Left ventricle myocardium inferior (tissue), 1 donor: ENCODE measurements at regions not wholly inside any gene's neighbourhood (a gene's known extent, or its start where the extent isn't known, plus 50 kb on each side); places are given as distances from the start of the nearest gene placed in this dataset.

Experiments used
- DNase-seq: peaks from one replicate; pipeline ENCODE4 v3.0.0-alpha.2; 2020
- H3K27ac ChIP-seq: fragments of 200-600 bp; replicated peaks from 2 replicates; pipeline ENCODE4 v1.8.0; 2021
- H3K27me3 ChIP-seq: fragments of 200-600 bp; 2 replicates; pipeline ENCODE4 v1.8.0; 2021; ENCODE audit warnings: low read depth
- H3K36me3 ChIP-seq: fragments of 200-600 bp; 2 replicates; pipeline ENCODE4 v1.8.0; 2021
- H3K4me1 ChIP-seq: fragments of 200-600 bp; 2 replicates; pipeline ENCODE4 v1.8.0; 2021
- H3K4me3 ChIP-seq: fragments of 200-600 bp; 2 replicates; pipeline ENCODE4 v1.8.0; 2021; ENCODE audit warnings: mild to moderate bottlenecking, moderate library complexity
- H3K9me3 ChIP-seq: fragments of 200-600 bp; replicated peaks from 2 replicates; pipeline ENCODE4 v1.8.0; 2021
- CTCF ChIP-seq: fragments of 200-600 bp; IDR thresholded peaks from 2 replicates; pipeline ENCODE4 v1.8.0; 2021; ENCODE audit warnings: antibody characterized with exemption, mild to moderate bottlenecking, borderline replicate concordance
- intact Hi-C: fragments of 100-400 bp; cut with micrococcal nuclease; formaldehyde crosslinking; loops from one replicate; pipeline ENCODE4 v1.11.0; 2022
- donor health status: DM: no; HTN: yes; CAD: no; lungs with severe emphysema.

DNA sequence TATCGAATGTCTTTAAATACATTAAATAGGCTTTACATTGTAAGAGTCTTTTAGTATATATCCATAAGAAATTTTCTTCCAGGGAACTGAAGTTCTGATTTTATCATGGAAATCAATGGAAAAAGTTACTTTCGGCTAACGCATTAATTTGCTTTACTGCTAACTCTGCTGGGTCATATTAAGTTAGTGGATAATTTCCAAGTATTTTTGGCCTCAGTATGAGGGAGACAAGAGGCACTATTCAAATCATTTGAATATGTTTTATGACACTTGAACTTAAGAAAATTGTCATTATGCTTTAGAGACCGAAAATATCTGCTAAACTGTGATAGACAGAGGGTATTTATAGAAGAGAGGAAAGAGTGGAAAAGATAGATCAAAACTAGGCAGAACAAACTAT is 237.5 kb downstream of the PCDH7 start:
- no peak overlapping the region for H3K4me3 ChIP-seq
- no peaks in the 10 kb centered on the region for H3K36me3 ChIP-seq
- H3K27ac ChIP-seq = no peak overlapping the region
- no peaks in the 10 kb centered on the region for H3K9me3 ChIP-seq
- H3K27me3 ChIP-seq = no peaks in the 10 kb centered on the region
- no peak for TF ChIP-seq CTCF
- no peaks in the 10 kb centered on the region for H3K4me1 ChIP-seq
- no peak for DNase-seq
- intact Hi-C loops = no loop called here

- no peak overlapping the region for H3K27ac ChIP-seq
- TF ChIP-seq CTCF = no peak
- no peaks in the 10 kb centered on the region for H3K27me3 ChIP-seq
- no peaks in the 10 kb centered on the region for H3K4me1 ChIP-seq
- no peaks in the 10 kb centered on the region for H3K9me3 ChIP-seq
- H3K36me3 ChIP-seq = no peaks in the 10 kb centered on the region
- intact Hi-C loops = no loop called here
- no peak overlapping the region for H3K4me3 ChIP-seq
- no peak for DNase-seq
These were observed 239.8 kb downstream of the PCDH7 start for GRCh38 chr4:30959781-30960485.

GRCh38 chr4:30962939-30963338 is 242.8 kb downstream of the PCDH7 start:
- no peak overlapping the region for H3K4me3 ChIP-seq
- H3K4me1 ChIP-seq = no peaks in the 10 kb centered on the region
- TF ChIP-seq CTCF = no peak
- intact Hi-C loops = no loop called here
- no peak for DNase-seq
- no peak overlapping the region for H3K27ac ChIP-seq
- H3K36me3 ChIP-seq = no peaks in the 10 kb centered on the region
- H3K27me3 ChIP-seq = no peaks in the 10 kb centered on the region
- no peaks in the 10 kb centered on the region for H3K9me3 ChIP-seq

- no peak for DNase-seq
- Histone ChIP-seq H3K4me1 (no peaks in the 10 kb centered on the region), H3K9me3 (no peaks in the 10 kb centered on the region), H3K4me3 (no peak overlapping the region), H3K27ac (no peak overlapping the region), H3K27me3 (no peaks in the 10 kb centered on the region), H3K36me3 (no peaks in the 10 kb centered on the region)
- TF ChIP-seq CTCF = no peak
- intact Hi-C loops = no loop called here
These were observed 248.8 kb downstream of the PCDH7 start for GRCh38 chr4:30968926-30969325.

DNA sequence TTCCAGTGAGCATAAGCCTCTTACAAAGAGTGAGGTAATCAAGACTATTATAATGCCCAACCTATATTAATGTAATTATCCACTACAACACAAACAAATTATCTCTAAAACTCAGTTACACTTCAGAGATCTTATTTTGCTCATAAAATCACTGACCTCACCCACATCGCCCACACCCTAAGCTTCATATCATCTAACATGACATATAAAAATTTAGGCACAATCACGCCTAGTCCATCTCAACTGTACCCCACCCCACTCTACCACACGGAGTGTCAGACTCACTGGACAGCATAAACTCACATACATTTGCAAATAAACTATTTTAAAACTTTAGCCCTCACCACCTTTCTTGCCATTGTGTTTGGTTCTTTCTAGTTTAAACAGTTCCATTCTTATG is 252.4 kb downstream of the PCDH7 start:
- DNase-seq = no peak
- TF ChIP-seq CTCF = no peak
- intact Hi-C loops = no loop called here
- Histone ChIP-seq H3K9me3 (no peaks in the 10 kb centered on the region), H3K27me3 (no peaks in the 10 kb centered on the region), H3K36me3 (no peaks in the 10 kb centered on the region), H3K4me3 (no peak overlapping the region), H3K4me1 (no peaks in the 10 kb centered on the region), H3K27ac (no peak overlapping the region)

- no peak for DNase-seq
- Histone ChIP-seq H3K36me3 (no peaks in the 10 kb centered on the region), H3K27me3 (no peaks in the 10 kb centered on the region), H3K9me3 (no peaks in the 10 kb centered on the region), H3K4me1 (no peaks in the 10 kb centered on the region), H3K4me3 (no peak overlapping the region), H3K27ac (no peak overlapping the region)
- TF ChIP-seq CTCF = no peak
- intact Hi-C loops = no loop called here
These were observed 253.8 kb downstream of the PCDH7 start for GRCh38 chr4:30973993-30974392.
